DMS114 treated with DMSO at 0.1 percent for 48 hours (cell line): ENCODE measurements at regions not wholly inside any gene's neighbourhood (a gene's known extent, or its start where the extent isn't known, plus 50 kb on each side); places are given as distances from the start of the nearest gene placed in this dataset.

Experiments
- DNase-seq: peaks from one replicate; lab custom pipeline; 2025; ENCODE audit not compliant: unreplicated experiment; lab: John Stamatoyannopoulos, UW

DNA sequence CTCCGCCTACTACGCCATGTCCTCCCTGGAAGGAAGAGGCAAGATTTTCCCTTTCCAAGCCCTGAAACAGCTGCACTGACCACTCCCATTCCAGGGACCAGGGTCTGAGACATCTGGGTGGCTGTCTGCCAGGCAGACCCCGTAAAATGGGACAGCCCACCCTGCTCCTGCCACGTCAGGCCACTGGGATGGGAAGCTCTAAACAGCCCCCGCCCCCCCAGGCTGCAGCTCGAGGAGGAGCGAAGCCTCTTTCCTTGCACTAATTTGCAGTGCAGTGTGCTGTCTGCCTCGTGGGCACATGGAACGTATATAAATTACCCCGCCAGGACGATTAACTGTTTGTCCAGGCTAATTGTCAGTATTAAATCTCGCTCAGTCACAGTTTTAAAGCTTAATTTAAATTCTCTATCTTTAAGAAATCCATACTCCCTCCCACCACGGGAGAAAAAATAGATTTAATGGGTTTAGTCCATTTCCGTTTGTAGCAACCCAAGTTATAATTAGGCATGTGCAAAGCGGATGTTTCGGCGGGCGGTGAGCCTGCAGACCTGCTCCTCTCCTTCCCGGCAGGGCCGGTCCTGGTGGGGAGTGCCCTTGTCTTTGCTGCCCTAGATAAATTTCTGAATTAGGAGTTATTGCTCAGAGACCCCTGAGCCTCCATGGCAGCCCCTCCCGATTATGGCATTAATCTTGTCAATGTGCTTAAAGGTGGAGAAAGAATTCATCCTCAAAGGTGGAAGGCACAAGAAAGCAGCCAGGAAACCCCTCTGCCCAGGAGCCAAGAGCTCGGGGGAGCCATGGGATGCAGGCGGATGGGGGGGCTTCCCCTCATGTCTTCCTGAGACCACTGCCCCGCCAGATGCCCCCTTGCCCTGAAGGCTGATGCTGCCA lies 268.0 kb upstream of the TNRC6C start:
- no peak for DNase-seq

DNA sequence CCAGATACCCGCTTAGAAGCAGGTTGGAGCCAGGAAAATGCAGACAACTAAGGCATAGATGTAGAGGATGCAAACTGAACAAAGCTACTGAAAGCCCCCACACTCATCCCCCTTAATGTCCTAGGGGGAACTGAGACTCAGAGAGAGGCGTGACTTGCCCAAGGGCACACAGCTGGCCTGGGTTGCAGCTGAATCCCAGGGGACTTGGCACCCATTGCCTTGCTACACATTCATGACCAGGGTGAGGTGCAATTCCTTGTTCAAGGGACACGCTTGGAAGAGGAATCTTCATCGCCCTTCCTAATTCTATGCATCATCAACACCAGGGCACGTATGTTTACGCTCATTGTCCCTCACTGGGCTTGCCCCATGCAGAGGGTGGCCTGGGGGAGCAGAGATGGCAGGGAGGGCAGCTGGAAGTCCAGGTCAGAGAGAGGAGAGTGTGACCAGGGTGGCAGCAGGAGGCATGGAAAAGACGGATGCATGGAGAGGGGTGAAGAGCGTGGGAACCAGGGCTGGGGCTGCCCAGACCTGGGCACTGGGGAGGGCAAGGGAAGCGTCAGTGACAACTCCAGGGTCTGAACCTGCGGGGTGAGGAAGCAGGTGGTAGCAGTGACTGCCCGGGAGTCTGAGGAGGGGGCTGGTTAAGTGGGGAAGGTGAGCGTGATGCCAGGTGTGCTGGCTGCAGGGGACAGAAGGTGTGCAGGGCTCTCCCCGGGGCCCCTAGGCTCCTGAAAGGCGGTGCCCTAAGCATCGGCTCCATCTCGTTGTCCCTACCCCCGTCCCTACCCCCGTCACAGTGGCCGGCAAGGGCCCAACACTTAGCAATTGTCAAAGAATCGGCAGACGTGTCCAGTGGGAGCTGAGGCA lies 267.1 kb upstream of the TNRC6C start:
- no peak for DNase-seq

DNA sequence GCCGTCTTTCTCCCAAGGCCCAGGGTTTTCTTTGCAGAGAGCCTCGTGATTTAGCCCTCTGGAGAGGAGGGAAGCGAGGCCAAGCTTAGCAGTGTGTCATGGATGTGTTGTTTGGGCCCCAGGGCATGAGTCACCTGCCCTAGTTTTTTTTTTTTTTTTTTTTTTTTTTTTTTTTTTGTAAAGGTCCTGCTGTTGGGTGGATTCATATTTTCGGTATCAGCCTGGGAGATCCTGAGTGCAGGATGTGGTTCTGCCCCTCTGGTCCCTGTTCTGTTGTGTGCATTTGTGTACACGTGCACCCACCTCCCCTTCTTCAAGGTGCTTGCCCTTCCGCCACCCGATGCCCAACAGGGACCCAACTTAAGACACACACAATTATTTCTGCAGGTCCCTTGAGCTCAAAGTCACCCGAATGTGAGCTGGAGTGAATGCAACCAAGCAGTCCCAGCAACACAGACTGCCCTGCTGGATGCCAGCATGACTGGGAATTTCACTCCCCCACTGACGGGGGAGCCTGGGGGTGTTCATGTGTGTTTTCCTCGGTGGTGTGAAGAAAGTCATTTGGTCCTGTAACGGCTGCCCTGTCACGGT lies 265.8 kb upstream of the TNRC6C start:
- no peak for DNase-seq

DNA sequence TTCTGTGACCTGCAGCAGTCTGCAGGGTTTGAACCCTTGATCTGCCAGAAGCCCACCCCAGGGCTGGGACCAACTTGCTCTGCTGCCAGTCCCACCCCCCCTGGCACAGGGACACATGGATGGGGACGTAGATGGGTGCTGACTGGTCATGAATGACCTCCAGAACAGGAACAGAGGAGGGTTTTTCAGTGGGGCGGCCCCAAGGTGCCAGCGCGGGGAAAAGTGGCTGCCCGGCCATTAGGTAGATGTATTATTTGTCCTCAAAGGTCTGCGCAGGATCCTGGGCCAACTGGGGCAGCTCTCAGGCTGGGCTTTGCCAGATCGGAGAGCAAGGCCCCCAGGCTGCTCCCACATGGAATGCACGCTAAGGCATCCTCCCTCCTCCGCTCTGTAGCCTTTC lies 265.2 kb upstream of the TNRC6C start:
- DNase-seq = no peak

DNA sequence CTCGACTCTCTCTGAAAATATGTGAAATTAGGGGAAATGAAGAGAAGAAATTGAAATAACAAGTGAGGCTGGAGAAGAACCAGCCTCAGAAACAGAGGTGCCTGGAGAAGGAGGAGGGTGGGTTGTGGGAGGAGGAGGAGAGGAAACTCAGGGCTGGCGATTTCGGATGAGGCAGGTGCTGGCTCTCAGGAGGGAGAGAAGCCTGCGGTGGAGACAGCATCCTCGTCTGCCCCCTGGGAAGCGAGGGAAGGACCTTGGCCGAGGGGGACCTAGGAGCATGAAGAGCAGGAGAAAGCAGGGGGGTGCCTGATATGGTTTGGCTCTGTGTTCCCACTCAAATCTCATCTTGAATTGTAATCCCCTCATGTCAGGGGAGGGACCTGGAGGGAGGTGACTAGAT lies 264.7 kb upstream of the TNRC6C start:
- no peak for DNase-seq

DNA sequence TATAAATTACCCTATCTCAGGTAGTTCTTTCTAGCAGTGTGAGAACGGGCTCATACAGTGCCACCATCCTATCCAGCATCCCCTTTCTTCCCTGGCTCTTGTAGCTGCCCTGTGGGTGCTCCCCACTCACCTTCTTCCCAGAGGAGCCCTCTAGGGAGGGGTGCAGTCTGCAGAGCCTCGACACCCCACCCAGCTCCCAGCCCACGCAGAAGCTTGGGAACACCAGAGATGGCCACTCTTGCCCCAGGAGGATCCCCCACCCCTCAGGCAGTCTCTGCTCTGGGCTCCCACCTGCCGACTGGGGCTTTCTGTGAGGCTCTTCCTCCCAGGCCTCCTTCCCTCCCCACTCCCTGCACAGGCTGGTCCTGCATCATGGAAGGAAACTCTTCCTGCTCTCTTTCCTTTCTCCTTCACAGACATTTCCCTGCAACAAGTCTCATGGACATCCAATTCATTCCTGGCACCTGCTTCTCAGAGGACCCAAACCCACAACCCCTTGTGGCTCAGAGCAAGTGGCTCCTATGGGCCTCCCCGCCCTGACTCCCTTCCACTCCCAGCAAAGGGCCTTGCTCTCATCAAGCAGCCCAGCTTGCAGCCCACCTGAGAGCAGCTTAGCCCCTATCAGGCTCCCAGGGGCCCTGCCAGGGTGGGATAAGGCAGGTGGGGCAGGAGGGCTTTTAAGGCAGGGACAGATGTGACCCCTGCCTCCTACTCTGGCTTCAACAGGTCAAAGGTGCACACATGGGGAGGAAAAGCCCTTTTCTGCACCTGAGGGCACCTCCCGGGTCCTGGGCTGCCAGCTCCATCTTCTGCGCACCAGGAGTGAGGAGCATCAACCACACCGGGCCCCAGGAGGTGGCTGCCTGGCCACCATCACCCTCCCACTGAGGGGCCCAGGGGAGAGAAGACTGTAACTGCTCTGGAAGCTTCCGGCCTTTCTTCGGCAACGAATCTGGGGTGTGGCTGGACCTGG lies 263.8 kb upstream of the TNRC6C start:
- no peak for DNase-seq

DNA sequence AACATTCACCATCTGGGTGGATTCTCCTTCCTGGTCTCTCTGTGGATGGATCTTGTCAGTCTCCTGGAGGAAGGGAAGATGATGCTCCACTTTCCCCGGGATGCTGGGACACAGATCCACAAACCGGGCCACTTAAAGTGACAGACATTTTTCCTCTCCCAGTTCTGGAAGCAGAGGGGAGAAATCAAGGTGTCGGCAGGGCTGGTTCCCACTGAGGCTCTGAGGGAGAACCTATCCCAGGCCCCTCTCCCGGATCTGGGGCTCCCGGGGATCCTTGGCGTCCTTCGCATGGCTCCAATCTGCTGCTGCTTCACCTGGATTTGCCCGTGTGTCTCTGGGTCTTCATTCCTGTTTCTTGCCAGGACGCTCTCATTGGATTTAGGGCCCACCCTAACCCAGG lies 263.1 kb upstream of the TNRC6C start:
- no peak for DNase-seq

DNA sequence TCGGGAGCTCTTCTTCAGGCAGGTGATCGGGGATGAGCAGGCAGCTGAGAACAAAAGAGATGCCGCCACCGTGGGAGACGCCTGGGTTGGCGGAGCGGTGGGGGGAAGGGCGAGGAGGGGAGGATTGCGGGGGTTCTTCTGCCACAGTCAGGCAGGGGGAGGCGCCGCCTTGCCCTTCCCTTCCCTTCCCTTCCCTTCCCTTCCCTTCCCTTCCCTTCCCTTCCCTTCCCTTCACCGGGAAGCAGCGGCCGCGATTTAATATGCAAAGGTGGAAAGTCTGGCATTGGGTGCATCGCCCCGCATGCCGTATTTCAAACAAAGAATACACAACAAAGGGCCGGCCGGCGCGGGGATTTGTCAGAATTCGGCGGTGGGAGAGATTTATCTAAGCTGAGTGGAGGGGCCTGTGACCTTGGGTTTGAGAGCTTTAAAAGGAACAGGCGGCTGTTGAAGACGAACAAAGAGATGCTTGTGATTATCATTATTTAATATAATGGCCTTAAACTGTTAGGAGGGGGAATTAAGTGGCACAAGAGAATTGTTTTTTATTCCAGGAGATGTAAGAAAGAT lies 262.3 kb upstream of the TNRC6C start:
- no peak for DNase-seq

DNA sequence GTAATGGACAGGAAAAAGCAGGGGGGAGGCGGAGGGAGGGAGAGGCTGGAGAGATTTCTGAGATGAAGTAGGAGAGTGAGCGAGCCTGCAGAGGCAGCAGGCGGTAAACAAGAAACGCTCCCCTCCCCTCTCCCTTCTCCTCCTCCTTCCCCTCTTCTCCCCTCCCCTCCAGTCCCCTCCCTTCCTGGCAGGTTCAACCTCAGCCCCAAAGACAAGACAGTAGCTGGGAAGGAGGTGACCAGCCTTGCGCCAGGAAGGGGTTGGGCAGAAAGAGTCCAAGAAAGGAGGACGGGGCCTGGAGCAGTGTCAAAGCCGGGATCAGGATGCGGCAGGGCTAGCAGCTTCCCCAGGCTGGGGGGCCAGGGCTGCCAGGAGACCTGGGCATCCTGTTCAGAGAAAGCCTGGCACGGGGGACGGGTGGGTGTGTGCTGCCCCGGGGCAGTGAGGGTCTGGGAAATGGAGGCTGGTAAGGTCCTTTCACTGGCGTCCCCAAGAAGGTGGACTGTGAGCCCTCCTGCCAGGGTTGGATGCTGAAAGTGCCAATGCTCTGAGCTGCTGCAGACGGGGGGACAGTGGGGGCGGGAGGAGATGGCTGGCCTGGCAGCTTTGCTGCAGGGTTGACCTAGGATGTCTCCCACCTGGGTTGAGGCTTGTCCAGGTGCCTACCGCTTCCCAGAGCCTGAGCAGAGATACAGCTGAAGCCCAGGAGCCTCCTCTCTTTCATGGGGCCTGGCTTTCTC lies 261.6 kb upstream of the TNRC6C start:
- no peak for DNase-seq

DNA sequence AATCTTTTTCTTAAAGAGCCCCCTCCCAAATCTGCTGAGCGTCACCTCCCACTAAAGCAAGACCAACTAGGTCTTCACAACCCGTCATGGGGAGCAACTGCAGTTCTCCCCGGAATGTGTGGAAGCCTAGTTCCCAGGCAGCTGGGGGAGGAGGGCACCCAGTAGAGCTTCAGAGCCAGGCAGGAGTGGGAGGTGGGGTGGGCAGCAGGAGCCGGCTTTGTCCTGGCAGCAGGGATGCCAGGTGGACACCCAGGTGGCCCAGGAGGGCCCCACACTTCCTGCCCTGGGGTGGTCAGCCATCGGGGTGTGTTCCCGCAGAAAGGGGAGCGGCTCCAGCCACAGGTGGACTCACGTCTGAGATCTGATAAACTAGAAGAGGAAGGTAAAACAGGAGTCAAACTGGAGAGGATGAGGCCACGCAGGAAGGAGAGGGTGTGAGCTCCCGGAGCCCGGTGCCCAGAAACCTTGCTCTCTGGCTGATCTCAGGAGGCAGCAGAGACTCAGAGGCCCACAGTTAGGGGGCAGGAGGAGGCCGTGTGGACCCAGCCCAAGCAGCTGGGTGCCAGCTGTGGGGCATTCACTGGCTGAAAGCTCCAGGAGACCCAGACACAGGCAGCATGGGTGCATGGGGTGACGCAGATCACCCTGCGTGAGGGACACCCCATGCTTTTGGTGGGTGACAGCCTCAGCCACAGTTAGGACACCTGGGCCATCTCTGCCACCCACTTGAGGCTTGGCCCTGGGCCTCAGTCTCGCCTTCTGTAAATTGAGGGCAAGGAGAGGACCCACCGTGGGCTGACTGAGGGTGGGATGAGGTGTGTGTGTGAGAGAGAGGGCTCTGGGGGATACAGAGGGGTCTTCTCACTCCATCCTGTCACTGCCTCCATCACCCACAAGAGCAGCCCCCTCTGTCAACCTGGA lies 260.8 kb upstream of the TNRC6C start:
- no peak for DNase-seq

DNA sequence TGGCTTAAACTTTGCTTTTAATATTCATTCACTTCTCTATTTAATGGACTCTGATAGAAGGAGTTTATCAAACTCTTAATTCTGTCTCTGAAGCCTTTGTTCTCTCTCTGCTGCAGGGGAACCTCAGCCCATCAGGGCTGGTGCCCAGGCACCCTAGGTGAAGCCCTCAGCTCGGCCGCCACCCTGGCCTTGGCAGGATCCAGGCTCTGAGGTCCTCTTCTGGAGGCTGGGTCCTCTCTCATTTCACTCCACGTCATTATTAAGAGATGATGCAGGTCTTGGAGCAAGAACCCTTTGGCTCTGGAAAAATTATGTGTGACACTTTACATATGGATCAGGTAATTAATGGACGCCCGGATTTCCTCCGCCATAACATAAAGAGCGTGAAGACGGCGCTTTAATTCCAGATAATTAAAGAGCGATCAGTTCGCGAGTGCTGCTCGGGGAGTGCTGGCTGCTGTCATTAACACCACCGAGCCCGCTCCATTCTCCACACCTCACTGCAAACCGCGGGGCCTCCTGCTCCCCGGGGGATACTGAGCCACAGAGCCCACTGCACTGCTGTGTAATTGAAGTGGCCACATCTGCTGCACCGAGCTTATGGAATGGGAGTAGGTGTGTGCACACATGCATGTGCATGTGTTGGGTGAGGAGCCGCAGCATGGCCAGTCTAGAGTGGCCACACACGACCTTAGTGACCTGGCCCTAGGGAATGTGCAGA lies 259.4 kb upstream of the TNRC6C start:
- no peak for DNase-seq

DNA sequence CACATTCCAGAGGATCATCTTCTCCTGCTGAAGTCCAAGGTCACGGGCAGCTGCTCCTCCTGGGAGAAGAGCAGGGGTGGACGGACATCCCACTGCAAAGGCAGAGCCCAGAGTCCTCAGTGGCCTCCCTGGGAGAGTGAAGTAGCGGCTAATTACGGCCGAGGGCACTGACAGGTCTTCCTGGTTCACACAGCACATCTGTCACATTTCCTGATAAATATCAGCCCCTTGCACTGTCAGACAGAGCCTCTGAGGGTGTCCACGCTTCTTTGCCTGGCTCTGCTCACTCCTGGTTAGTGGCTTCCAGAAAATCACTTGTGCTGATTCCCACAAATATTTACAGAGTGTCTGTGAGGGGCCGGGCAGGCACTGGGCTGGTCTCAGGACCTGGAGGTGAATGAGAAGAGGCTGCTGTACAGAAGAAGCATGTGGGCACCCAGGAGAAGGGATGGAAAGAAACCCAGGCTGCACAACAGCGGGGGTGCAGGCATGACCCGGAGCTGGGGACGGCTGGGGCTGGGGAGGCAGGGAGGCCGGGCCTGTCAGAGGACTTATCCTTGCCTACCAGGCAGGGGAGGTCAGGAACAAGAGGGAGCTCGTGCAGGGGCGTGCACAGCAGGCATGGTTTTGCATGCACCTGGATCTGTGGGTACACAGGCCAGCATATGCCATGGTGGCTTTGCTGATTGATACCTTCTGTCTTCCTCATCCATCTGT lies 258.2 kb upstream of the TNRC6C start:
- no peak for DNase-seq

DNA sequence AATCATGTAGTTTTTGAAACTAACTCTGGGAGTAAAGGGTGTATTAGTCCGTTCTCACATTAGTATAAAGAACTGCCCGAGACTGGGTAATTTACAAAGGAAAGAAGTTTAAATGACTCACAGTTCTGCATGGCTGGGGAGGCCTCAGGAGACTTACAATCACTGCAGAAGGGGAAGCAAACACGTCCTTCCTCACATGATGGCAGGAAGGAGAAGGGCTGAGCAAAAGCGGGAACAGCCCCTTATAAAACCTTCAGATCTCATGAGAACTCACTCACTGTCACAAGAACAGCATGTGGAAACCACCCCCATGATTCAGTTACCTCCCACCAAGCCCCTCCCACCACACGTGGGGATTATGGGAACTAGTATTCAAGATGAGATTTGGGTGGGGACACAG lies 256.5 kb upstream of the TNRC6C start:
- DNase-seq = no peak

DNA sequence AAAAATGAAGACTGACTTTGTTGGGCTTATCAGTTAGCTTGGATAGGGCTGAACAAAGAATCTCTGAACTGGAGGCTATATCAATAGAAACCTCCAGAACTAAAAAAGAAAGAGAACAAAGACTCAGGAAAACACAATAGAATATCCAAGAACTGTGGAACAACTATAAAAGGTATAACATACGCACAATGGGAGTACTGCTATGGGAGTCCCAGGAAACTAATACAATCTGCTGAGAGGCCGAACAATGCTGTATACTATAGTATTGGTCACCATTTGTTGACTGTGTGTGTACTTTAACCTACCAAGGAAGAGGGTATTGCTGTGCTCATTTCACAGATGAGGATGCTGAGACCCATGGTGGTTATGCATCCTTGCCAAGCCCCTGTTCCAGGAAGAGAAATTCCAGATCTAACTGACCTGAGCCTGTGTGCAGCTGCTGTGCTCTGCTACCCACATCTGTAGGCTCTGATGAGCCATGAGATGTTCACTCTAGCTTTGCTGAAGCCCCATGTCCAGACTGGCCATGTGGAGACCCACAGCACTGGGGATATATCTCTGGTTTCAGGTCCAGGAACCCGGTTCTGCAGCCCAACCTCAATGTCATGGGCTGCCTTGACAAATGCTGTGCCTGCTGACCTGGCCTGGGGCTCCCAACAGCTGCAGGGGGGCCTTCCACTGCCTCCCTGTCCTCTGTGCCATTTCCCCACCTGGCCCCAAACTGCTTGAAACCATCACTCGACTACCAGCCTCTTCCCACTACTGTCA lies 254.3 kb upstream of the TNRC6C start:
- no peak for DNase-seq

DNA sequence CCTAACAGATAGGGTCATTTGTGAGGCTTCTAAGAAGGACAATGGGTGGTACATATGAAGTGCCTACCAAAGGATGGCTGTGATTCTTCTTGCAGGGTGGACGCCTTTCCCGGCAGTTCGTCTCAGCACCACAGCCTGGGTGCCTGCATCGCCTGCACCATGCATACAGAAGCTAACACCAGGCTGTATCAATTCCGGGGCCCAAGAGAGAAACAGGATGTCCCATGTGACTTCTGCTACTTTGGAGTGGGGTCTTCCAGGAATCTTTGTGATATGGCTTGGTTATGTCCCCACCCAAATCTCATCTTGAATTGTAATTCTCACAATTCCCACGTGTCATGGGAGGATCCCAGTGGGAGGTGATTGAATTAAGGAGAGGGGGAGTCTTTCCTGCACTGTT lies 251.6 kb upstream of the TNRC6C start:
- no peak for DNase-seq

DNA sequence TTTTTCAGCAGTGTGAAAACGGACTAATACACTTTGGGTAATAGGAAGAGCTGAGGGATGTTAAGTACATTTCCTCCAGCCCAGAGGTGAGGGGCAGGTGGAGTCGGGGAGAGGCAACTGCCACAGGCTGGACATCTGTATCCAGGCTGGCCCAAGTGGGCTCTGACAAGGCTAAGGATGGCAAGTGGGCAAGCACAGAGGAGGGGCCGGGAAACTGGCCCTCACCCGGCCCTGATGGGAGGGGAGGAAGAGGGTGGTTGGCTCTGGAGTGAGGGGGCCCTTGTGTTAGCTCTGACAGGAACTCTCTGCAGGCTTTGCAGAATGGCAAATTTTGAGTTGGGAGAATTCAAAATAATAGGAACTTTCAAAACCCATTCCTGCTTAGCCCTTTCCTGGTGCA lies 251.0 kb upstream of the TNRC6C start:
- no peak for DNase-seq

DNA sequence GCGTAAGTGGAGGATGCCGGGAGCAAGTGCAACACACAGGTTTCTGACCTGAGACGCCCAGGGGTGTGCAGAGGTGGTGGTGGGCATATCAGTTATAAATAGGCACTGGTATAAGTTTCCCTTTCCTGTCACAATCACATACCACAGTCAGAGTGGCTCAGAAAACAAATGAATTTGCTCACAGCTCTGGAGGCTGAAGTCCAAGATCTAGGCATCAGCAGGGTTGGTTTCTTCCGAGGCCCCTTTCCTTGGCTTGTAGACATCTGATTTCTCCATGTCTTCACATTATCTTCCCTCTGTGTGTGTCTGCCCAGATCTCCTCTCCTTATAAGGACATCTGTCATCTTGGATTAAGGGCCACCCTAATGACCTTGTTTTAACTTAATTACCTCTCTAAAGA lies 250.5 kb upstream of the TNRC6C start:
- DNase-seq = no peak
